B cell (primary cell): ENCODE measurements at regions not wholly inside any gene's neighbourhood (a gene's known extent, or its start where the extent isn't known, plus 50 kb on each side); places are given as distances from the start of the nearest gene placed in this dataset.

Experiments
- ATAC-seq: fragments of 200-7000 bp; cut with Tn5 transposase; one replicate; pipeline ENCODE4 v1.10.0; 2021; ENCODE audit warnings: low read depth, mild to moderate bottlenecking, moderate number of reproducible peaks, moderate library complexity
- CTCF ChIA-PET: fragments of 350-600 bp; sonication (Branson Sonifier 250); formaldehyde crosslinking; loops from one replicate; lab custom pipeline; 2021; ENCODE audit warnings: antibody characterized with exemption, inconsistent platforms; lab: Charles Lee
- POLR2A ChIA-PET: fragments of 350-600 bp; sonication (Branson Sonifier 250); formaldehyde crosslinking; loops from one replicate; lab custom pipeline; 2021; ENCODE audit warnings: antibody characterized with exemption; lab: Charles Lee
- DNase-seq: peaks from one replicate; pipeline ENCODE4 v3.0.0; 2013
- H2AFZ ChIP-seq: 2 replicates; pipeline ENCODE4 v1.6.1; 2012; ENCODE audit warnings: mild to moderate bottlenecking, low read depth, low read length; ENCODE audit not compliant: insufficient read depth, poor library complexity, severe bottlenecking
- H3K27ac ChIP-seq, 2 donors: 1 replicate in 1 of 2; 2 replicates in 1 of 2; pipeline ENCODE4 v1.5.1; 2012 to 2013; ENCODE audit warnings: low read length in 2 of 2, mild to moderate bottlenecking in 2 of 2, moderate library complexity in 1 of 2
- H3K27me3 ChIP-seq, 4 experiments: fragments of 200-600 bp in 1 of 4; sonication (generic) in 1 of 4; replicated peaks in 1 of 4; 1 replicate in 2 of 4; 2 replicates in 2 of 4; pipeline versions ENCODE4 v1.6.1 to v1.7.0; 2013 to 2016; ENCODE audit warnings: low read length in 3 of 4, mild to moderate bottlenecking in 2 of 4, mixed read lengths in 1 of 4, moderate library complexity in 1 of 4; ENCODE audit not compliant: insufficient read depth in 4 of 4, control insufficient read depth in 3 of 4; ENCODE audit errors: control extremely low read depth in 1 of 4
- H3K36me3 ChIP-seq, 2 experiments: replicated peaks in 1 of 2; 1 replicate in 1 of 2; 2 replicates in 1 of 2; pipeline versions ENCODE4 v1.6.1 to v1.7.1; 2013; ENCODE audit warnings: low read length in 1 of 2; ENCODE audit not compliant: insufficient read depth in 2 of 2, control insufficient read depth in 1 of 2; ENCODE audit errors: control extremely low read depth in 1 of 2, extremely low read depth in 1 of 2
- H3K4me1 ChIP-seq, 2 donors: fragments of 200-600 bp in 1 of 2; sonication (generic) in 1 of 2; 1 replicate in 1 of 2; 2 replicates in 1 of 2; pipeline versions ENCODE4 v1.5.1 to v1.6.1; 2013 to 2017; ENCODE audit warnings: low read length in 2 of 2; ENCODE audit not compliant: control insufficient read depth in 2 of 2, insufficient read depth in 2 of 2
- H3K4me2 ChIP-seq: replicated peaks from 2 replicates; pipeline ENCODE3; 2012; ENCODE audit warnings: mild to moderate bottlenecking, low read depth, low read length; ENCODE audit not compliant: poor library complexity, severe bottlenecking
- H3K4me3 ChIP-seq, 5 experiments: fragments of 200-600 bp in 1 of 5; sonication (generic) in 1 of 5; 1 replicate in 3 of 5; 2 replicates in 2 of 5; pipeline versions ENCODE4 v1.5.1 to v1.7.0; 2011 to 2016; ENCODE audit warnings: low read length in 4 of 5, mild to moderate bottlenecking in 4 of 5, low read depth in 2 of 5, control low read depth in 1 of 5, moderate library complexity in 1 of 5; ENCODE audit not compliant: insufficient read depth in 1 of 5; ENCODE audit errors: control extremely low read depth in 1 of 5, extremely low read depth in 1 of 5
- H3K79me2 ChIP-seq: fragments of 200-600 bp; sonication (generic); one replicate; pipeline ENCODE4 v1.6.0; 2016; ENCODE audit warnings: low read length; ENCODE audit not compliant: control insufficient read depth, insufficient read depth
- H3K9ac ChIP-seq: fragments of 200-600 bp; sonication (generic); 2 replicates; pipeline ENCODE4 v1.6.1; 2017; ENCODE audit warnings: mild to moderate bottlenecking, low read length, moderate library complexity
- H3K9me3 ChIP-seq, 3 donors: one replicate each; pipeline versions ENCODE4 v1.6.1 to v1.7.1; 2013; ENCODE audit warnings: low read length in 2 of 3; ENCODE audit not compliant: control insufficient read depth in 2 of 3, insufficient read depth in 1 of 3; ENCODE audit errors: control extremely low read depth in 1 of 3
- H4K20me1 ChIP-seq: 2 replicates; pipeline ENCODE4 v1.6.0; 2012; ENCODE audit warnings: mild to moderate bottlenecking, low read length; ENCODE audit not compliant: insufficient read depth, control insufficient read depth, poor library complexity, severe bottlenecking
- H3K27ac Mint-ChIP-seq: one replicate; pipeline ENCODE4 v1.8.0; 2021; ENCODE audit warnings: mixed read lengths
- H3K27me3 Mint-ChIP-seq: one replicate; pipeline ENCODE4 v1.8.0; 2021; ENCODE audit warnings: mixed read lengths
- H3K4me1 Mint-ChIP-seq: one replicate; pipeline ENCODE4 v1.8.0; 2021; ENCODE audit warnings: mixed read lengths
- H3K4me3 Mint-ChIP-seq: one replicate; pipeline ENCODE4 v1.8.0; 2021; ENCODE audit warnings: mixed read lengths
- H3K9me3 Mint-ChIP-seq: one replicate; pipeline ENCODE4 v1.8.0; 2022; ENCODE audit warnings: mixed read lengths; ENCODE audit not compliant: insufficient read depth
- EZH2 ChIP-seq: IDR thresholded peaks from 2 replicates; pipeline ENCODE4 v1.6.1; 2012; ENCODE audit warnings: borderline replicate concordance, low read depth, mild to moderate bottlenecking, moderate library complexity, low read length; ENCODE audit not compliant: insufficient read depth, poor library complexity, severe bottlenecking
- WGBS: methylation state at CpG from one replicate; pipeline ENCODE4 v1.1.5; 2013; ENCODE audit warnings: missing lambda C conversion rate; ENCODE audit not compliant: insufficient coverage; 5-methylcytosine and 5-hydroxymethylcytosine counted together
- intact Hi-C: fragments of 100-400 bp; cut with micrococcal nuclease; formaldehyde crosslinking; loops from one replicate; pipeline ENCODE4 v1.10.0; 2022
- TF ChIP-seq, protein P1 (sequence below): fragments of 200-600 bp; IDR thresholded peaks from one replicate; pipeline ENCODE4 v1.8.0; 2022; ENCODE audit warnings: antibody characterized with exemption, mild to moderate bottlenecking

DNA sequence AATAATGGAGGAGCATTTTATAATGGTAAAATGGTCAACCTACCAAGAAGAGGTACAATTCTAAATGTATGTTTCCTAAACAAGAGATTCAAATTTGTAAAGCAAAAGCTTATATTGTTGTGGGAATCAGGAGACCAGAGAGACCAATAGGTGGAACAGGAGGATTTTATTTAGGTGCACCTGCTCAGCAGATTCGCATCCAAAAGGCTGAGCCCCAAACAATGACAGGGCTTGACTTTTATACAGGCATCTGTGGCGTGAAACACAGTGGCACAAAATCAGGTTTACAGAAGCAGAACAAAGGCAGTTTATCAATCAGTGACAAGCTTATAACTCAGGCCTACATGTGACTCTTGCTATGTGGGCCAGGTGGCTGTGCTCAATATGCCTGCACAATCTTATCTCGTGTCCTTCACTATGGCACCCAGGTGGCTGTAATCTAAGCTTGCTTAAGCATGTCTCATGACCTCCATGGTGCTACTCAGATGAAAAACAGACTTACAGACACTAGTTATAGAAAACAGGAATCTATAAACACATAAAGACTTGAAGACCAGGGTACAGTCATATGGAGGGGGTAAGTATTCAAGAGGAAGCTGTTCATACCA, 780.2 kb upstream of the CA10 start:
- no peaks in the 10 kb centered on the region for H3K27me3 ChIP-seq
- WGBS, result 98% methylated on average over 2 of the region's 3 CpGs
- CTCF ChIA-PET, result no interaction called here
- H3K36me3 ChIP-seq, result no peaks in the 10 kb centered on the region
- no peaks in the 10 kb centered on the region for H3K79me2 ChIP-seq
- H3K4me3 ChIP-seq, result no peak overlapping the region
- intact Hi-C loops, result no loop called here
- Mint-ChIP-seq H3K4me3 (no peak overlapping the region), H3K4me1 (no peaks in the 10 kb centered on the region), H3K9me3 (peaks cover 23% of the 10 kb centered on the region), H3K27me3 (no peaks in the 10 kb centered on the region), H3K27ac (no peak overlapping the region)
- DNase-seq (no peak), ATAC-seq (no peak)
- POLR2A ChIA-PET, result no interaction called here
- no peaks in the 10 kb centered on the region for H4K20me1 ChIP-seq
- H3K27ac ChIP-seq, result no peak overlapping the region
- TF ChIP-seq EZH2, result no peak
- TF ChIP-seq, protein P1, sequence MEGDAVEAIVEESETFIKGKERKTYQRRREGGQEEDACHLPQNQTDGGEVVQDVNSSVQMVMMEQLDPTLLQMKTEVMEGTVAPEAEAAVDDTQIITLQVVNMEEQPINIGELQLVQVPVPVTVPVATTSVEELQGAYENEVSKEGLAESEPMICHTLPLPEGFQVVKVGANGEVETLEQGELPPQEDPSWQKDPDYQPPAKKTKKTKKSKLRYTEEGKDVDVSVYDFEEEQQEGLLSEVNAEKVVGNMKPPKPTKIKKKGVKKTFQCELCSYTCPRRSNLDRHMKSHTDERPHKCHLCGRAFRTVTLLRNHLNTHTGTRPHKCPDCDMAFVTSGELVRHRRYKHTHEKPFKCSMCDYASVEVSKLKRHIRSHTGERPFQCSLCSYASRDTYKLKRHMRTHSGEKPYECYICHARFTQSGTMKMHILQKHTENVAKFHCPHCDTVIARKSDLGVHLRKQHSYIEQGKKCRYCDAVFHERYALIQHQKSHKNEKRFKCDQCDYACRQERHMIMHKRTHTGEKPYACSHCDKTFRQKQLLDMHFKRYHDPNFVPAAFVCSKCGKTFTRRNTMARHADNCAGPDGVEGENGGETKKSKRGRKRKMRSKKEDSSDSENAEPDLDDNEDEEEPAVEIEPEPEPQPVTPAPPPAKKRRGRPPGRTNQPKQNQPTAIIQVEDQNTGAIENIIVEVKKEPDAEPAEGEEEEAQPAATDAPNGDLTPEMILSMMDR, result no peak
- H3K9me3 ChIP-seq, result peaks cover 0 to 11% (median 3%) of the 10 kb centered on the region in 3 donors
- H3K4me1 ChIP-seq, result no peaks in the 10 kb centered on the region
- H3K9ac ChIP-seq, result no peak overlapping the region
- H2AFZ ChIP-seq, result no peak overlapping the region
- no peak overlapping the region for H3K4me2 ChIP-seq

- H3K27me3 Mint-ChIP-seq, result no peaks in the 10 kb centered on the region
- H3K4me3 Mint-ChIP-seq, result no peak overlapping the region
- no peaks in the 10 kb centered on the region for H3K79me2 ChIP-seq
- no peaks in the 10 kb centered on the region for H3K36me3 ChIP-seq
- ATAC-seq (no peak), DNase-seq (no peak)
- no peak overlapping the region for H3K4me2 ChIP-seq
- H3K27ac Mint-ChIP-seq, result no peak overlapping the region
- H3K4me1 ChIP-seq, result no peaks in the 10 kb centered on the region
- ChIA-PET POLR2A (no interaction called here), CTCF (no interaction called here)
- no peak overlapping the region for H3K9ac ChIP-seq
- 83% methylated on average over 1 of the region's 3 CpGs for WGBS
- peaks cover 0 to 5% (median 0%) of the 10 kb centered on the region in 3 donors for H3K9me3 ChIP-seq
- no peak overlapping the region for H3K4me3 ChIP-seq
- H3K27ac ChIP-seq, result no peak overlapping the region
- intact Hi-C loops, result no loop called here
- no peak overlapping the region for H2AFZ ChIP-seq
- no peaks in the 10 kb centered on the region for H3K27me3 ChIP-seq
- H3K9me3 Mint-ChIP-seq, result peaks cover 13% of the 10 kb centered on the region
- H3K4me1 Mint-ChIP-seq, result no peaks in the 10 kb centered on the region
- no peaks in the 10 kb centered on the region for H4K20me1 ChIP-seq
- TF ChIP-seq EZH2, result no peak
- TF ChIP-seq, protein P1, result no peak
Measured at GRCh38 chr17:52930581-52930980, 772.1 kb upstream of the CA10 start.
